ENCODE measurements at regions not wholly inside any gene's neighbourhood (a gene's known extent, or its start where the extent isn't known, plus 50 kb on each side); places are given as distances from the start of the nearest gene placed in this dataset.

GRCh38 chr13:71935166-71935840 lies 68.3 kb upstream of the DACH1 start:
- H3K36me3 ChIP-seq (ENCODE audit: insufficient read depth, low read length) = no peaks in the 10 kb centered on the region
- H3K4me2 ChIP-seq (ENCODE audit: low read depth, low read length, poor library complexity, severe bottlenecking) = no peak overlapping the region
- no peak overlapping the region for H3K9ac ChIP-seq (ENCODE audit: low read depth, low read length, poor library complexity, severe bottlenecking)
- no peaks in the 10 kb centered on the region for H3K9me3 ChIP-seq (ENCODE audit: insufficient read depth, low read depth, low read length)
- no peaks in the 10 kb centered on the region for H3K4me1 ChIP-seq (ENCODE audit: insufficient read depth, low read length, poor library complexity, severe bottlenecking)
- H3F3A ChIP-seq (ENCODE audit: low read depth) = no peaks in the 10 kb centered on the region
- H3K9me2 ChIP-seq (replicated peaks; ENCODE audit: low read depth, low read length) = no peaks in the 10 kb centered on the region
- no peak for TF ChIP-seq CTCF (conservative IDR thresholded peaks at IDR 0.05; ENCODE audit: low read length)
- no peak for TF ChIP-seq EZH2phosphoT487 (IDR thresholded peaks at IDR 0.05; ENCODE audit: borderline replicate concordance)
- H3K4me3 ChIP-seq (ENCODE audit: low read length, poor library complexity, severe bottlenecking) = no peak overlapping the region
- H3K79me2 ChIP-seq (ENCODE audit: insufficient read depth, low read length) = no peaks in the 10 kb centered on the region
- H4K20me1 ChIP-seq (ENCODE audit: insufficient read depth, low read length, poor library complexity, severe bottlenecking) = no peaks in the 10 kb centered on the region
- H3K27me3 ChIP-seq (ENCODE audit: insufficient read depth, low read length, poor library complexity, severe bottlenecking) = no peaks in the 10 kb centered on the region
- no peak overlapping the region for H2AFZ ChIP-seq (ENCODE audit: low read length)

GRCh38 chr13:71924931-71925330 lies 57.9 kb upstream of the DACH1 start:
- TF ChIP-seq EZH2phosphoT487 (IDR thresholded peaks at IDR 0.05; ENCODE audit: borderline replicate concordance) = no peak
- TF ChIP-seq CTCF (conservative IDR thresholded peaks at IDR 0.05; ENCODE audit: low read length) = no peak
- Histone ChIP-seq H3K4me2 (ENCODE audit: low read depth, low read length, poor library complexity, severe bottlenecking) (no peak overlapping the region), H3K9ac (ENCODE audit: low read depth, low read length, poor library complexity, severe bottlenecking) (no peak overlapping the region), H4K20me1 (ENCODE audit: insufficient read depth, low read length, poor library complexity, severe bottlenecking) (no peaks in the 10 kb centered on the region), H3K36me3 (ENCODE audit: insufficient read depth, low read length) (no peaks in the 10 kb centered on the region), H3K9me2 (replicated peaks; ENCODE audit: low read depth, low read length) (no peaks in the 10 kb centered on the region), H3K4me3 (ENCODE audit: low read length, poor library complexity, severe bottlenecking) (no peak overlapping the region), H3K27me3 (ENCODE audit: insufficient read depth, low read length, poor library complexity, severe bottlenecking) (no peaks in the 10 kb centered on the region), H3K79me2 (ENCODE audit: insufficient read depth, low read length) (no peaks in the 10 kb centered on the region), H2AFZ (ENCODE audit: low read length) (no peak overlapping the region), H3F3A (ENCODE audit: low read depth) (no peaks in the 10 kb centered on the region), H3K9me3 (ENCODE audit: insufficient read depth, low read depth, low read length) (no peaks in the 10 kb centered on the region), H3K4me1 (ENCODE audit: insufficient read depth, low read length, poor library complexity, severe bottlenecking) (no peaks in the 10 kb centered on the region)

GRCh38 chr13:71922194-71922593 lies 55.2 kb upstream of the DACH1 start:
- H3K9me3 ChIP-seq (ENCODE audit: insufficient read depth, low read depth, low read length) = no peaks in the 10 kb centered on the region
- H3K36me3 ChIP-seq (ENCODE audit: insufficient read depth, low read length) = no peaks in the 10 kb centered on the region
- H3K79me2 ChIP-seq (ENCODE audit: insufficient read depth, low read length) = no peaks in the 10 kb centered on the region
- H3K27me3 ChIP-seq (ENCODE audit: insufficient read depth, low read length, poor library complexity, severe bottlenecking) = no peaks in the 10 kb centered on the region
- TF ChIP-seq EZH2phosphoT487 (IDR thresholded peaks at IDR 0.05; ENCODE audit: borderline replicate concordance) (no peak), CTCF (conservative IDR thresholded peaks at IDR 0.05; ENCODE audit: low read length) (no peak)
- no peak overlapping the region for H3K9ac ChIP-seq (ENCODE audit: low read depth, low read length, poor library complexity, severe bottlenecking)
- no peaks in the 10 kb centered on the region for H3F3A ChIP-seq (ENCODE audit: low read depth)
- no peak overlapping the region for H3K4me2 ChIP-seq (ENCODE audit: low read depth, low read length, poor library complexity, severe bottlenecking)
- no peaks in the 10 kb centered on the region for H3K4me1 ChIP-seq (ENCODE audit: insufficient read depth, low read length, poor library complexity, severe bottlenecking)
- H3K9me2 ChIP-seq (replicated peaks; ENCODE audit: low read depth, low read length) = no peaks in the 10 kb centered on the region
- H4K20me1 ChIP-seq (ENCODE audit: insufficient read depth, low read length, poor library complexity, severe bottlenecking) = no peaks in the 10 kb centered on the region
- H2AFZ ChIP-seq (ENCODE audit: low read length) = no peak overlapping the region
- H3K4me3 ChIP-seq (ENCODE audit: low read length, poor library complexity, severe bottlenecking) = no peak overlapping the region

Data from Loucy (cell line).